ENCODE measurements at regions not wholly inside any gene's neighbourhood (a gene's known extent, or its start where the extent isn't known, plus 50 kb on each side); places are given as distances from the start of the nearest gene placed in this dataset.

- no peak for DNase-seq (ENCODE audit: extremely low read depth, low read depth, low spot score)
These were observed 210.3 kb downstream of the MYCN start for GRCh38 chr2:16150456-16151280.

- no peak for DNase-seq (ENCODE audit: extremely low read depth, low read depth, low spot score)
These were observed 209.2 kb downstream of the MYCN start for GRCh38 chr2:16149349-16150243.

GRCh38 chr2:16148632-16149348 is 208.4 kb downstream of the MYCN start:
- DNase-seq (ENCODE audit: extremely low read depth, low read depth, low spot score): no peak

DNA sequence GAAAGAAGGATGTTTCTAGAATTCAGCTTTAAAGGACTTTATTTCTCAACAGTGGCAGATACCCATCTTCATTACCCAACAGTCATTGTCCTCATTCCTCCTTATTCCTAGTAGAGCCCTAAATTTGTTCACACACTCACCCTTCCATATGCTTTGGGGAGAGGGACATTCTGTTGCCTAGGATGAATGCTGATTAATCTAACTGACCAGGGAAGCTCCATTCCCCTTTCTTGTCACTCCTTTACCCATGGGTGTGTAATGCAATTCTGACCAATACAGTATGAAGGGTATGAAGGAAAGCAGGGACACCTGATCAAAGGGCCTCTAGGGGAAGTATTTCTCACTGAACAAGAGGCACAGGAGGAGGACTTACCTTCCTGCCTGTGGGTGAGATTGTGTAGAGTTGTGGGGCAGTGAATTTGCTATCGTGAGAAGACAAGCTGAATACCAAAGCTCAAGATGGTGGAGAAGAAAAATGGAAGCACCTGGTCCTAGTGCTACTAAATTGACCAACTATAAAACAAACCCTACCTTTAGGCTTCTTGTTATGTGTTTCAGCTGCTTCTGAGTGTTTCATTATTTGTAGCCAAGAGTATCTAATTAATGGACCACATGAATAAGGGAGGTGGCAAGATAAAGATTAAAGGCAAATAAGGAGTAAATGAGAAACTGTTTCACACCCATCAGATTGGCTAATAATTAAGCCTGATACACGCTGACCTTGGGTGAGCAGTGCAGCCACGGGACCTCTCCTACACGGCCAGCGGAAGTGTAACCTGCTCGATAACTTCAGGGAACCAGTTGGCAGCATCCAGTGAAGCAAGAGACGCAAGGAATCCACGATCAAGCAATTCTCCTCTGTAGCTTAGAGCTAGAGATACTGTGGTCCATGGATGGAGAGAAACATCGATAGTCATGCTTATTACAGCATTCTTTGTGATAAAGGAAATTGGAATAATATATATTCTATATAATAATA is 202.3 kb downstream of the MYCN start:
- no peak for DNase-seq (ENCODE audit: extremely low read depth, low read depth, low spot score)

DNA sequence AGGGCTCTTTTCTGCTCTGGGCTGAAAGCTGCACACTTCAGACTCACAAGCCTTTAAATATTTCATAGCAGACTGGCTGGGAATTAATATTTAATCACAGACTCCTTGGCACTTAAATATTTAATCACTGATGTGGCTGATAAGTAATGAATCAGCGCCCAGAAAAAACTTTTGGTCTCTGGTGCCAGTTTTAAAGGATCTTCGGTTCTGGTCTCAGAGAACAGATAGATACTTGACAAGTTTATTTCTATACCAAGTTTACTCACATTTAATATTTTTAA is 201.2 kb downstream of the MYCN start:
- DNase-seq (ENCODE audit: extremely low read depth, low read depth, low spot score): no peak

DNA sequence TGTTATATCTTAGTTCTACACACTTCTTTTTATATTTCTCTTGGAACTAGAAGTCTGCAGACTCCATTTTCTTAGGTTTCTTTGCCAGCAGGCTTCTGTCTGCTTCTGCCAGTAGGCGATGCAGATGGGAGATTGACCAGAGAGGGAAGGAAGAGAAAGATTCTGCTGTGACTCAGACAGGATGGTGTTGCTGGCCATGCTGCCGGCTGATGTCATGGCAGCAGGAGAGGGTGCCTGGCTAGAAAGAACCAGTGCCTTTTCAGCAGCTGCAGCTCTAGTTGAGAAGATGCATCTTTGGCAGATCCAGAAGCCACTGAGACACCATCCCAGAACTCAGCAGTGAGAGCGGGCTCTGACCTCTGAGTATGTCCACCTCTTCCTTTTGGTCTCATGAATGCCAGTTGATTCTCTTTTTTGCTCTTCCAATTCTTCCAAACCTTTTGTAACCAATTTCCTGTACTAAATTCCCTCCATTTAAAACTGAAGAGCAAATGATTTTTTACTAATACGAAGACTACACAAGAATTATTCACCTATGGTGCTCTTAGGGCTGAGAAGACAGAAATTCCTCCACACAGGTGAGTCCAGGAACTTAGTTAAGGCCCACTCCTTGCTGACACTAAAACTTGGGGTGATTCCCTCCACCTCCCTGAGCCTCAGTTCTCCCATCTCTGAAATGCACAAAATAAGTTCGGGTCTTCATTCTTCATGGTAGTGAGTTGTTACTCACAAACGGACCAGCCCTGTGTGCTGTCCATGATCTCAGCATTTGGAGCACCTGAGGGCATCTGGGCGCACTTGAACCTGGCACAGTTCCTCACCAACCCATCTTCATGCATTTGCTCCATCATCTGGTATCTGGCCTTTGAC is 200.7 kb downstream of the MYCN start:
- DNase-seq (ENCODE audit: extremely low read depth, low read depth, low spot score): no peak

- no peak for DNase-seq (ENCODE audit: extremely low read depth, low read depth, low spot score)
These were observed 199.6 kb downstream of the MYCN start for GRCh38 chr2:16139663-16140615.

DNA sequence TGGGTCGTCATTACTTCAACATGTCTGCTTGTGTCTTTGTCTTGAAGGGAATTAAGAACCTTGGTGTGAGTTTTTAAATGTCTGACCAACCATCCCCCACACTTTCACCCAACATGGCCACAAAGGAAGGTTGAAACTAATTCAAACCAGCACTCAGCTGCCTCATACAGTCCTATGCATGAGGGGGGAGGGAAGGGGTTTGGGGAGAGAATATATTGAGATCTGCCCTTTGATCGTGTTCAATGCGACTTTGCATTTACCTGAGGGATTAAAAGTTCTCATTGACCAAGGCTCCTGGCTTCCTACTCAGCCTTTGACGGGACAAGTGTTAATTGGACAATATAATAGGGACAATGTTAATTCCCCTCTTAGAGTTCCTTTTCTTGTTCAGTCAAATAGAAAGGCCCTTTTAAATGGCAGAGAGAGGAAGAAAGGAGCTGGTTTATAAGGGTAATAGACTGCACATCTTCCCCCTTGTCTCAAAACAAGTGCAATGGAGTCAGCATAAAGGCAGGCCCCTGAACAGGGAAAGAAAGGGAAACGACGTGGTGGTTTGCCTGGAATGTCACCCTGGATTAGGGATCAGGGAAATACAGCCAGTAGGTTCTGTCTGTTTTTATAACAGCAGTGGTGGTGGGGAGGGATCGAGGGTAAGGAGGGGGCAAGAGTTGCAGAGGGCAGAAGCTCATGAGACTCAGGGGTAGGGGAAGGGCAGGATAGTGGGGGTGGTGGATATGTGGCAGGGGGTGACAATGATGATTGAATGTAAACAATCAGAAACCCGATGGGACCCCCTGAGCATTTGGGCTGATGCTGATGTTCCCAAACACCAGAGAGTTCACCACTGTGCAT is 198.7 kb downstream of the MYCN start:
- DNase-seq (ENCODE audit: extremely low read depth, low read depth, low spot score): no peak

- no peak for DNase-seq (ENCODE audit: extremely low read depth, low read depth, low spot score)
These were observed 196.9 kb downstream of the MYCN start for GRCh38 chr2:16137080-16137755.

GRCh38 chr2:16136461-16137035 is 196.2 kb downstream of the MYCN start:
- no peak for DNase-seq (ENCODE audit: extremely low read depth, low read depth, low spot score)

DNA sequence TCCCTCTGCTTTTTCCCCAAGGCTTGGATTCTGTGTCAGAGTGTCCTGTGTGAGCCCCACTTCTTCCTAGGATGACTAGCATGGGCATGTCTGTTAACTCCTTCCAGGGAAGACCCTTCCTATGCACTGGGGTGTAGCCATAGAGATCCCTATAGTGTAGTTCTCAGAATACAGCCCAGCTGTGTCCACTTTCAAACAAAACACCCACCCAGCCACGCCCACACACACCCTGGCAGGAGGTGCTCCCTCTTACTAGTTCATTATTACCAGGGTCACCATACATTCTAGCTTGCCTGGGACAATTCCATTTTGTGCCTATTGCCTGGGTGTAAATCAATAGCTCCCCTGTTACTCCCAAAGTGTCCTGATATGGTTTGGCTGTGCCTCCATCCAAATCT is 195.6 kb downstream of the MYCN start:
- DNase-seq (ENCODE audit: extremely low read depth, low read depth, low spot score): no peak

DNA sequence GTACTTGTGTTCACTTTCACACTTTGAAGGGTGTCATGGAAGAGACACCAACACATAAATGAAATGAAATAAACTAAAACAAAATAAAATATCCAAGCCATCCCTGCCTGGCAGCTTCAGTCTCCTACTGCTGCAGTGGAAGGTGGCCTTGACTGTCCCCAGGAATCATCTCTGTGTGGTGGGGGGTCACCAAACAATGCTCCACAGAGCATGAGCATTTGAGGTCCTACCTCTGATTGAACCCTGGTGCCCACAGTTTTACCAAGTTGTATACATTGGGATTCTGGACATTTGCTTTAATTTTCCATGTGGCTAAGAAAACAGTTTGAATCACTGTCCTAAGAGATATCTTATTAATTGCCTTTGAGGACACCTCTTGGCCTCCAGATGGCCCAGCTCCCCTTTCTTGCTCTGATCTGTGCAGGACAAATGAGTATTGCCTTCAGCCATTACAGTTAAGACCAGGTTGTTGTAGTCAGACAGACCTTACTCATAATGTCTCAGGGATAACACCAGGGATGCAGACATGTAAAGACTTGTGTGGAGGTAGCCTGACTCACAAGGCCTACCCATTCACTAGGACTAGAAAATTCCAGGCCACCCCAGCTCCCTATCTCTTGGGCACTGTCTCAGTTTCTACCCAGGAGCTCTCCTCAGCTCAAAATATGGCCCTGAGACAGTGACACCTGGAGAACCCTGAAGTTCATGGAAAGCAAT is 195.0 kb downstream of the MYCN start:
- DNase-seq (ENCODE audit: extremely low read depth, low read depth, low spot score): no peak

- DNase-seq (ENCODE audit: extremely low read depth, low read depth, low spot score): no peak
These were observed 194.3 kb downstream of the MYCN start for GRCh38 chr2:16134436-16135165.

DNA sequence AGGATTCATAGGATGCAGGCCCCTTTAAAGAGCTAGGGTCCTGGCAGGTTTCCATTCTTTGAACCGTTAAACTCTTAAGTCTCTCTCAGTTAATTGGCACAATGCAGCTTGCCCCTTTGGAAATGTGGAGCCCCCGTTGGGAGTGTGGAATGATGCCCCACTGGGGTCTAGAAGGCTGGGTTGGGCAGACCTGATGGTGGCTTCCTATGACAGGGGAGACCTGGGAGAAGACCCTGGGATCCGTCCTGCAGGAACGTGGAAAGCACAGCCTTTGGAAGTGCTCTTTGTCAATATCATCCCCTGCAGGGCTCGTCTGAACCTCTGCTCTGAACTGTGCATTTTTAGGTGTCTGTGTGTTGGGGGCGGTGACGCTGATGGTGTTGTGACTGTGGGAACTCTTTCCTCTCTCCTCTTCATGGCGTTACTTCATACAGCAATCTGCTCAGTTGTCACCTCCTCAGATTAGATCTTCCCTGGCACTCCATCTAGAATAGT is 190.6 kb downstream of the MYCN start:
- DNase-seq (ENCODE audit: extremely low read depth, low read depth, low spot score): no peak

- no peak for DNase-seq (ENCODE audit: extremely low read depth, low read depth, low spot score)
These were observed 190.2 kb downstream of the MYCN start for GRCh38 chr2:16130541-16130880.

All from glomerular endothelial cell (primary cell).